Activated naive CD4-positive, alpha-beta T cell treated with anti-CD3 and anti-CD28 coated beads, Interleukin-2, amount 50 U/mL, for 16 hours (primary cell): ENCODE measurements at regions not wholly inside any gene's neighbourhood (a gene's known extent, or its start where the extent isn't known, plus 50 kb on each side); places are given as distances from the start of the nearest gene placed in this dataset.
"Not testable (repeated sequence)": the region's sequence is repeated elsewhere in the genome, so short reads cannot be mapped to it uniquely, and the experiment has no call there.

Experiments
- DNase-seq: peaks from one replicate; pipeline ENCODE4 v3.0.0-alpha.2; 2020

GRCh38 chr9:31590091-31590490, 794.4 kb upstream of the ACO1 start:
- no peak for DNase-seq

GRCh38 chr9:31597086-31597485, 787.4 kb upstream of the ACO1 start:
- DNase-seq = not testable (repeated sequence)

GRCh38 chr9:31597977-31598376, 786.5 kb upstream of the ACO1 start:
- DNase-seq = no peak

- DNase-seq = no peak
These were observed 782.8 kb upstream of the ACO1 start for GRCh38 chr9:31601666-31602065.

GRCh38 chr9:31604531-31604930, 779.9 kb upstream of the ACO1 start:
- no peak for DNase-seq

GRCh38 chr9:31605164-31605563, 779.3 kb upstream of the ACO1 start:
- no peak for DNase-seq

GRCh38 chr9:31606678-31607077, 777.8 kb upstream of the ACO1 start:
- DNase-seq = no peak

- DNase-seq = no peak
These were observed 776.0 kb upstream of the ACO1 start for GRCh38 chr9:31608416-31608815.

- no peak for DNase-seq
These were observed 775.6 kb upstream of the ACO1 start for GRCh38 chr9:31608881-31609280.

- DNase-seq = no peak
These were observed 772.0 kb upstream of the ACO1 start for GRCh38 chr9:31612336-31613030.

GRCh38 chr9:31615966-31616365, 768.5 kb upstream of the ACO1 start:
- no peak for DNase-seq

GRCh38 chr9:31623511-31623910, 760.9 kb upstream of the ACO1 start:
- no peak for DNase-seq

- DNase-seq = no peak
These were observed 755.2 kb upstream of the ACO1 start for GRCh38 chr9:31629292-31629691.

- DNase-seq = no peak
These were observed 747.2 kb upstream of the ACO1 start for GRCh38 chr9:31637265-31637664.

- DNase-seq = no peak
These were observed 746.6 kb upstream of the ACO1 start for GRCh38 chr9:31637861-31638260.

- DNase-seq = no peak
These were observed 745.0 kb upstream of the ACO1 start for GRCh38 chr9:31639451-31639850.

GRCh38 chr9:31669311-31669710, 715.1 kb upstream of the ACO1 start:
- no peak for DNase-seq

- no peak for DNase-seq
These were observed 713.4 kb upstream of the ACO1 start for GRCh38 chr9:31671011-31671410.

- no peak for DNase-seq
These were observed 710.2 kb upstream of the ACO1 start for GRCh38 chr9:31674264-31674663.

GRCh38 chr9:31677415-31677814, 707.0 kb upstream of the ACO1 start:
- no peak for DNase-seq

GRCh38 chr9:31677877-31678276, 706.6 kb upstream of the ACO1 start:
- no peak for DNase-seq

GRCh38 chr9:31683116-31683515, 701.3 kb upstream of the ACO1 start:
- no peak for DNase-seq

GRCh38 chr9:31697956-31698355, 686.5 kb upstream of the ACO1 start:
- no peak for DNase-seq

GRCh38 chr9:31699836-31700235, 684.6 kb upstream of the ACO1 start:
- DNase-seq = no peak

GRCh38 chr9:31700252-31701045, 684.0 kb upstream of the ACO1 start:
- no peak for DNase-seq
